OCI-LY7 (cell line): ENCODE measurements at regions not wholly inside any gene's neighbourhood (a gene's known extent, or its start where the extent isn't known, plus 50 kb on each side); places are given as distances from the start of the nearest gene placed in this dataset.

Experiments
- BruUV-seq: library from RNA; stranded (reverse); fragments of 400-500 nt; replicated peaks from 2 replicates; lab custom pipeline; 2021; lab: Mats Ljungman, UMichigan
- CTCF ChIA-PET: fragments of 300-600 bp; sonication (Branson Sonifier 250); formaldehyde crosslinking; loops from one replicate; lab custom pipeline; 2022; ENCODE audit warnings: antibody characterized with exemption; ENCODE audit not compliant: unreplicated experiment; lab: Charles Lee
- POLR2A ChIA-PET: fragments of 300-600 bp; sonication (Branson Sonifier 250); formaldehyde crosslinking; loops from one replicate; lab custom pipeline; 2022; ENCODE audit warnings: antibody characterized with exemption; lab: Charles Lee
- DNase-seq: peaks from one replicate; pipeline ENCODE4 v3.0.0-alpha.2; 2015; ENCODE audit warnings: low spot score
- H2AFZ ChIP-seq: fragments of 200-600 bp; sonication (generic), shearing (Covaris generic); 2 replicates; pipeline ENCODE4 v1.6.1; 2014; ENCODE audit warnings: mild to moderate bottlenecking, antibody characterized with exemption, low read length, moderate library complexity
- H3K27ac ChIP-seq: fragments of 200-600 bp; sonication (generic); 2 replicates; pipeline ENCODE4 v1.5.1; 2014; ENCODE audit warnings: mixed run types, low read depth, mild to moderate bottlenecking, moderate library complexity, low read length, inconsistent platforms; ENCODE audit not compliant: poor library complexity, severe bottlenecking
- H3K36me3 ChIP-seq: fragments of 200-600 bp; sonication (generic); 2 replicates; pipeline ENCODE4 v1.6.1; 2014; ENCODE audit warnings: mild to moderate bottlenecking, antibody characterized with exemption, low read length, moderate library complexity, mixed read lengths; ENCODE audit not compliant: insufficient read depth
- H3K4me1 ChIP-seq: fragments of 200-600 bp; sonication (generic); 2 replicates; pipeline ENCODE4 v1.5.1; 2014; ENCODE audit warnings: mild to moderate bottlenecking, low read length; ENCODE audit not compliant: insufficient read depth, poor library complexity, severe bottlenecking
- H3K4me2 ChIP-seq: fragments of 200-600 bp; sonication (generic); 2 replicates; pipeline ENCODE4 v1.6.1; 2014; ENCODE audit warnings: mild to moderate bottlenecking, low read length
- H3K4me3 ChIP-seq: fragments of 200-600 bp; sonication (generic); 2 replicates; pipeline ENCODE4 v1.5.1; 2014; ENCODE audit warnings: mild to moderate bottlenecking, low read depth, low read length; ENCODE audit not compliant: poor library complexity, severe bottlenecking
- H3K79me2 ChIP-seq: fragments of 200-600 bp; sonication (generic); 2 replicates; pipeline ENCODE4 v1.6.1; 2016; ENCODE audit warnings: low read depth, mild to moderate bottlenecking, low read length, moderate library complexity, mixed read lengths; ENCODE audit not compliant: insufficient read depth
- H3K9me2 ChIP-seq: fragments of 200-600 bp; sonication (generic); 2 replicates; pipeline ENCODE4 v1.6.1; 2016; ENCODE audit warnings: mild to moderate bottlenecking, low read length, mixed read lengths; ENCODE audit not compliant: insufficient read depth
- H3K9me3 ChIP-seq: fragments of 200-600 bp; sonication (generic); 2 replicates; pipeline ENCODE4 v1.6.1; 2014; ENCODE audit warnings: mild to moderate bottlenecking, mixed run types, low read length, mixed read lengths
- H4K20me1 ChIP-seq: fragments of 200-600 bp; sonication (generic); 2 replicates; pipeline ENCODE4 v1.6.1; 2014; ENCODE audit warnings: mild to moderate bottlenecking, antibody characterized with exemption, low read length, moderate library complexity, mixed read lengths; ENCODE audit not compliant: insufficient read depth
- EZH2phosphoT487 ChIP-seq: fragments of 200-600 bp; sonication (generic); IDR thresholded peaks from 2 replicates; pipeline ENCODE4 v1.6.1; 2018; ENCODE audit warnings: low read depth, borderline replicate concordance, mild to moderate bottlenecking, mixed run types, antibody characterized with exemption, low read length, moderate library complexity, mixed read lengths
- intact Hi-C: fragments of 100-400 bp; cut with micrococcal nuclease; formaldehyde crosslinking; loops from one replicate; pipeline ENCODE4 v1.10.0; 2022; ENCODE audit not compliant: unreplicated experiment
- TF ChIP-seq, protein P1 (sequence below): fragments of 200-600 bp; sonication (generic); conservative IDR thresholded peaks from 2 replicates; pipeline ENCODE4 v1.5.1; 2014; ENCODE audit warnings: mild to moderate bottlenecking, antibody characterized with exemption, low read length, moderate library complexity, mixed read lengths

GRCh38 chr1:64330839-64331238 lies 127.4 kb downstream of the UBE2U start:
- Histone ChIP-seq H3K4me2 (no peak overlapping the region), H4K20me1 (no peaks in the 10 kb centered on the region), H3K4me1 (no peaks in the 10 kb centered on the region), H2AFZ (no peak overlapping the region), H3K9me3 (no peaks in the 10 kb centered on the region), H3K9me2 (no peaks in the 10 kb centered on the region), H3K27ac (no peak overlapping the region), H3K79me2 (no peaks in the 10 kb centered on the region), H3K36me3 (no peaks in the 10 kb centered on the region), H3K4me3 (no peak overlapping the region)
- intact Hi-C loops, result no loop called here
- POLR2A ChIA-PET, result interaction anchor here (0.6 kb wide), 1 partner anchor 299 kb away, joined by 3 read pairs; no protein-coding TSS in a partner anchor
- TF ChIP-seq, protein P1, sequence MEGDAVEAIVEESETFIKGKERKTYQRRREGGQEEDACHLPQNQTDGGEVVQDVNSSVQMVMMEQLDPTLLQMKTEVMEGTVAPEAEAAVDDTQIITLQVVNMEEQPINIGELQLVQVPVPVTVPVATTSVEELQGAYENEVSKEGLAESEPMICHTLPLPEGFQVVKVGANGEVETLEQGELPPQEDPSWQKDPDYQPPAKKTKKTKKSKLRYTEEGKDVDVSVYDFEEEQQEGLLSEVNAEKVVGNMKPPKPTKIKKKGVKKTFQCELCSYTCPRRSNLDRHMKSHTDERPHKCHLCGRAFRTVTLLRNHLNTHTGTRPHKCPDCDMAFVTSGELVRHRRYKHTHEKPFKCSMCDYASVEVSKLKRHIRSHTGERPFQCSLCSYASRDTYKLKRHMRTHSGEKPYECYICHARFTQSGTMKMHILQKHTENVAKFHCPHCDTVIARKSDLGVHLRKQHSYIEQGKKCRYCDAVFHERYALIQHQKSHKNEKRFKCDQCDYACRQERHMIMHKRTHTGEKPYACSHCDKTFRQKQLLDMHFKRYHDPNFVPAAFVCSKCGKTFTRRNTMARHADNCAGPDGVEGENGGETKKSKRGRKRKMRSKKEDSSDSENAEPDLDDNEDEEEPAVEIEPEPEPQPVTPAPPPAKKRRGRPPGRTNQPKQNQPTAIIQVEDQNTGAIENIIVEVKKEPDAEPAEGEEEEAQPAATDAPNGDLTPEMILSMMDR, result no peak
- no peak for TF ChIP-seq EZH2phosphoT487
- no peak for DNase-seq
- no TSS peak for BruUV-seq
- CTCF ChIA-PET, result no interaction called here

DNA sequence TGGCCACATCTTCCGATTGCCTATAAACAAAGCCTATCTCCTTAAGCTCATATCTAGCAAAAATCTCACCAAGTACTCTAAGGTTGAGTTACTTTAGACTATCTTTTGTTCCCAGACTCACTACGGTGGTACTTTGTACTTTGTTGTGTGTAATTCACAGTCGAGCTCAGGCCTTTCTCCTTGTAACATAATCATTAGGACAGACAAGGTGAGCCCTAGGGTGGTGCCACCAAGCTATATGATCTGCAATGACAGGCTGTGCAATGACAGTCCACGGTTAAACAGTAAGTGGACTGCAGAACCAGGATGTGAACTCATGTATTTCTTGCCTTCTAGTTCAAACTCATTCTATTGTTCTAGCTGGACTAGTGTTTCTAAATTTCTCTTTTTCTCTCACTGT lies 132.2 kb downstream of the UBE2U start:
- Histone ChIP-seq H3K4me2 (no peak overlapping the region), H3K9me2 (no peaks in the 10 kb centered on the region), H3K4me3 (no peak overlapping the region), H3K9me3 (no peaks in the 10 kb centered on the region), H3K27ac (no peak overlapping the region), H3K79me2 (no peaks in the 10 kb centered on the region), H4K20me1 (no peaks in the 10 kb centered on the region), H3K4me1 (no peaks in the 10 kb centered on the region), H2AFZ (no peak overlapping the region), H3K36me3 (no peaks in the 10 kb centered on the region)
- intact Hi-C loops, result no loop called here
- no peak for TF ChIP-seq EZH2phosphoT487
- TF ChIP-seq, protein P1, result no peak
- POLR2A ChIA-PET, result interaction anchor here (0.5 kb wide), 1 partner anchor 306 kb away, joined by 5 read pairs; no protein-coding TSS in a partner anchor
- no peak for DNase-seq
- CTCF ChIA-PET, result interaction anchor here (0.6 kb wide), 1 partner anchor 1084 kb away, joined by 4 read pairs; no protein-coding TSS in a partner anchor
- no TSS peak for BruUV-seq

DNA sequence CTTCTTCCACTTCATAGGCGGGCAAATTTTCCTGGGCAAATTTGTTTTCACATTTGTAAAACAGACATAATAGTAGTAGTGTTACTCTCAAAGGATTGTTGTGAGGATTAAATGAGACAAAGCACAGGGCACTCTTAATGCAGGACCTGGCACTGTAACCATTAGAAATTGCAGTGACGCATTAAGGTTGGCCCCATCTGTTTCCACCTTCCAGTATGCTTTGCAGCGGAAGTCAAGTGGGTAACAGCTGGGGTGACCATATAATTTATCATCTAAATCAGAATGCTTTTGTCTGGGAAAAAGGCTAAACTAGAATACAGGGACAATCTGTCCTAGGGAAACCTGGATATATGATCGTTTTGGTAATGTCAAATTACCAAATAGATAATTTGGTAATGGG lies 132.5 kb upstream of the CACHD1 start:
- Histone ChIP-seq H3K4me2 (no peak overlapping the region), H3K4me1 (no peaks in the 10 kb centered on the region), H4K20me1 (no peaks in the 10 kb centered on the region), H3K9me2 (no peaks in the 10 kb centered on the region), H3K27ac (no peak overlapping the region), H3K4me3 (no peak overlapping the region), H2AFZ (no peak overlapping the region), H3K79me2 (no peaks in the 10 kb centered on the region), H3K36me3 (no peaks in the 10 kb centered on the region), H3K9me3 (no peaks in the 10 kb centered on the region)
- TF ChIP-seq, protein P1, result no peak
- no peak for TF ChIP-seq EZH2phosphoT487
- DNase-seq, result no peak
- CTCF ChIA-PET, result no interaction called here
- intact Hi-C loops, result no loop called here
- POLR2A ChIA-PET, result interaction anchor here (0.7 kb wide), 1 partner anchor 412 kb away, joined by 3 read pairs; no protein-coding TSS in a partner anchor
- BruUV-seq, result no TSS peak
